ENCODE measurements at regions not wholly inside any gene's neighbourhood (a gene's known extent, or its start where the extent isn't known, plus 50 kb on each side); places are given as distances from the start of the nearest gene placed in this dataset.

GRCh38 chr6:144602523-144603180 lies 317.5 kb downstream of the UTRN start:
- H3K9ac ChIP-seq (ENCODE audit: low read depth in 2 of 2, low read length in 2 of 2), result no peak overlapping the region
- no peaks in the 10 kb centered on the region for H3K36me3 ChIP-seq
- no peaks in the 10 kb centered on the region for H3K27me3 ChIP-seq
- H3K27ac ChIP-seq, result no peak overlapping the region
- no peaks in the 10 kb centered on the region for H3K9me3 ChIP-seq
- intact Hi-C loops (cut with DNase I), result no loop called here
- no peak for TF ChIP-seq CTCF (IDR thresholded peaks at IDR 0.05)
- no peak for DNase-seq
- H3K4me1 ChIP-seq, result no peaks in the 10 kb centered on the region
- no peak overlapping the region for H3K4me3 ChIP-seq

GRCh38 chr6:144606083-144606482 lies 320.9 kb downstream of the UTRN start:
- H3K4me3 ChIP-seq, result no peak overlapping the region
- no peaks in the 10 kb centered on the region for H3K27me3 ChIP-seq
- H3K27ac ChIP-seq, result no peak overlapping the region
- TF ChIP-seq CTCF (IDR thresholded peaks at IDR 0.05), result no peak
- intact Hi-C loops (cut with DNase I), result no loop called here
- H3K9ac ChIP-seq (ENCODE audit: low read depth in 2 of 2, low read length in 2 of 2), result no peak overlapping the region
- H3K4me1 ChIP-seq, result no peaks in the 10 kb centered on the region
- no peaks in the 10 kb centered on the region for H3K9me3 ChIP-seq
- H3K36me3 ChIP-seq, result no peaks in the 10 kb centered on the region
- no peak for DNase-seq

- Histone ChIP-seq H3K27ac (no peak overlapping the region), H3K4me1 (no peaks in the 10 kb centered on the region), H3K9me3 (no peaks in the 10 kb centered on the region), H3K9ac (ENCODE audit: low read depth in 2 of 2, low read length in 2 of 2) (no peak overlapping the region), H3K36me3 (no peaks in the 10 kb centered on the region), H3K27me3 (no peaks in the 10 kb centered on the region), H3K4me3 (no peak overlapping the region)
- intact Hi-C loops (cut with DNase I), result no loop called here
- no peak for TF ChIP-seq CTCF (IDR thresholded peaks at IDR 0.05)
- no peak for DNase-seq
Observed at GRCh38 chr6:144607998-144608735, 323.0 kb downstream of the UTRN start.

GRCh38 chr6:144612811-144613210 lies 327.7 kb downstream of the UTRN start:
- H3K9me3 ChIP-seq, result no peaks in the 10 kb centered on the region
- no peaks in the 10 kb centered on the region for H3K36me3 ChIP-seq
- no peak overlapping the region for H3K27ac ChIP-seq
- no peak overlapping the region for H3K4me3 ChIP-seq
- intact Hi-C loops (cut with DNase I), result no loop called here
- no peaks in the 10 kb centered on the region for H3K27me3 ChIP-seq
- TF ChIP-seq CTCF (IDR thresholded peaks at IDR 0.05), result no peak
- no peaks in the 10 kb centered on the region for H3K4me1 ChIP-seq
- no peak for DNase-seq
- no peak overlapping the region for H3K9ac ChIP-seq (ENCODE audit: low read depth in 2 of 2, low read length in 2 of 2)

GRCh38 chr6:144613859-144614258 lies 328.7 kb downstream of the UTRN start:
- Histone ChIP-seq H3K27ac (no peak overlapping the region), H3K4me1 (no peaks in the 10 kb centered on the region), H3K9me3 (no peaks in the 10 kb centered on the region), H3K36me3 (no peaks in the 10 kb centered on the region), H3K27me3 (no peaks in the 10 kb centered on the region), H3K9ac (ENCODE audit: low read depth in 2 of 2, low read length in 2 of 2) (no peak overlapping the region), H3K4me3 (no peak overlapping the region)
- no peak for DNase-seq
- TF ChIP-seq CTCF (IDR thresholded peaks at IDR 0.05), result no peak
- intact Hi-C loops (cut with DNase I), result no loop called here
